ENCODE measurements at regions not wholly inside any gene's neighbourhood (a gene's known extent, or its start where the extent isn't known, plus 50 kb on each side); places are given as distances from the start of the nearest gene placed in this dataset.

GRCh38 chrX:40179283-40179682, 81.5 kb upstream of the BCOR start:
- no peak overlapping the region for H3K27ac ChIP-seq
- no peak for TF ChIP-seq CTCF (conservative IDR thresholded peaks at IDR 0.05)

GRCh38 chrX:40177942-40178715, 80.4 kb upstream of the BCOR start:
- no peak overlapping the region for H3K27ac ChIP-seq
- no peak for TF ChIP-seq CTCF (conservative IDR thresholded peaks at IDR 0.05)

GRCh38 chrX:40177489-40177888, 79.7 kb upstream of the BCOR start:
- peak overlapping the region; percentile 98 for H3K27ac ChIP-seq
- TF ChIP-seq CTCF (conservative IDR thresholded peaks at IDR 0.05), result no peak

- H3K27ac ChIP-seq, result peak overlapping the region; percentile 98
- TF ChIP-seq CTCF (conservative IDR thresholded peaks at IDR 0.05), result 0 out of 2 replicates have a peak, but pooled peaks have one; percentile 6
Observed at GRCh38 chrX:40177117-40177430, 79.3 kb upstream of the BCOR start.

GRCh38 chrX:40176351-40177116, 78.8 kb upstream of the BCOR start:
- H3K27ac ChIP-seq, result peak overlapping the region; percentile 98
- no peak for TF ChIP-seq CTCF (conservative IDR thresholded peaks at IDR 0.05)

GRCh38 chrX:40175511-40176350, 78.0 kb upstream of the BCOR start:
- peak overlapping the region; percentile 98 for H3K27ac ChIP-seq
- no peak for TF ChIP-seq CTCF (conservative IDR thresholded peaks at IDR 0.05)

Measured in VCaP (cell line).